GM12864 (cell line): ENCODE measurements at regions not wholly inside any gene's neighbourhood (a gene's known extent, or its start where the extent isn't known, plus 50 kb on each side); places are given as distances from the start of the nearest gene placed in this dataset.

ENCODE experiments used
- DNase-seq: peaks from one replicate; pipeline ENCODE4 v3.0.0-alpha.2; 2011; ENCODE audit warnings: low read depth
- H3K4me3 ChIP-seq: 2 replicates; pipeline ENCODE4 v1.5.1; 2011; ENCODE audit warnings: mild to moderate bottlenecking, low read depth, low read length, control low read depth
- CTCF ChIP-seq: IDR thresholded peaks from 2 replicates; pipeline ENCODE4 v1.5.1; 2011; ENCODE audit warnings: low read depth, mild to moderate bottlenecking, moderate library complexity, low read length, control low read depth, inconsistent platforms; ENCODE audit errors: missing control alignments

GRCh38 chr13:108156749-108157148 is 58.6 kb downstream of the LIG4 start:
- DNase-seq = no peak
- H3K4me3 ChIP-seq = no peak overlapping the region
- TF ChIP-seq CTCF = no peak

- H3K4me3 ChIP-seq = no peak overlapping the region
- peak; percentile 2 for DNase-seq
- TF ChIP-seq CTCF = peak; percentile 66
Observed at GRCh38 chr13:108155185-108156106, 59.9 kb downstream of the LIG4 start.

GRCh38 chr13:108154421-108154858 is 60.9 kb downstream of the LIG4 start:
- no peak for DNase-seq
- H3K4me3 ChIP-seq = no peak overlapping the region
- no peak for TF ChIP-seq CTCF

- H3K4me3 ChIP-seq = no peak overlapping the region
- no peak for DNase-seq
- no peak for TF ChIP-seq CTCF
Observed at GRCh38 chr13:108146642-108147041, 68.7 kb downstream of the LIG4 start.

GRCh38 chr13:108142702-108143436 is 72.5 kb downstream of the LIG4 start:
- no peak for DNase-seq
- no peak for TF ChIP-seq CTCF
- no peak overlapping the region for H3K4me3 ChIP-seq

- DNase-seq = no peak
- no peak for TF ChIP-seq CTCF
- H3K4me3 ChIP-seq = no peak overlapping the region
Observed at GRCh38 chr13:108137176-108137575, 78.2 kb downstream of the LIG4 start.
